Neural progenitor cell (in vitro differentiated cells): ENCODE measurements at regions not wholly inside any gene's neighbourhood (a gene's known extent, or its start where the extent isn't known, plus 50 kb on each side); places are given as distances from the start of the nearest gene placed in this dataset.

Source experiments
- DNase-seq: peaks from one replicate; pipeline ENCODE4 v3.0.0-alpha.2; 2016; ENCODE audit warnings: low spot score
- H2AFZ ChIP-seq: fragments of 200-600 bp; sonication (generic); replicated peaks from 2 replicates; pipeline ENCODE4 v1.6.1; 2016; ENCODE audit warnings: antibody characterized with exemption
- H3F3A ChIP-seq: fragments of 200-600 bp; sonication (generic); 2 replicates; pipeline ENCODE4 v1.6.1; 2016; ENCODE audit warnings: antibody characterized with exemption, low read depth
- H3K27ac ChIP-seq: fragments of 200-600 bp; sonication (generic); 2 replicates; pipeline ENCODE4 v1.5.1; 2016; ENCODE audit warnings: mild to moderate bottlenecking
- H3K27me3 ChIP-seq: fragments of 200-600 bp; sonication (generic); 2 replicates; pipeline ENCODE4 v1.6.1; 2016; ENCODE audit warnings: mild to moderate bottlenecking, moderate library complexity
- H3K36me3 ChIP-seq: fragments of 200-600 bp; sonication (generic); 2 replicates; pipeline ENCODE4 v1.5.1; 2016
- H3K4me1 ChIP-seq: fragments of 200-600 bp; sonication (generic); 2 replicates; pipeline ENCODE4 v1.6.1; 2016; ENCODE audit warnings: mixed run types
- H3K4me2 ChIP-seq: fragments of 200-600 bp; sonication (generic); 2 replicates; pipeline ENCODE4 v1.6.1; 2016
- H3K4me3 ChIP-seq: fragments of 200-600 bp; sonication (generic); 2 replicates; pipeline ENCODE4 v1.5.1; 2016
- H3K79me2 ChIP-seq: fragments of 200-600 bp; sonication (generic); 2 replicates; pipeline ENCODE4 v1.6.1; 2016; ENCODE audit warnings: low read depth
- H3K9ac ChIP-seq: fragments of 200-600 bp; sonication (generic); 2 replicates; pipeline ENCODE4 v1.6.1; 2016
- H3K9me3 ChIP-seq: fragments of 200-600 bp; sonication (generic); 2 replicates; pipeline ENCODE4 v1.5.1; 2016; ENCODE audit warnings: low read depth
- H4K20me1 ChIP-seq: fragments of 200-600 bp; sonication (generic); 2 replicates; pipeline ENCODE4 v1.6.1; 2016; ENCODE audit warnings: low read depth
- H3K27ac Mint-ChIP-seq: 3 replicates; pipeline ENCODE4 v1.8.0; 2021; ENCODE audit warnings: mixed read lengths
- H3K27me3 Mint-ChIP-seq: 2 replicates; pipeline ENCODE4 v1.8.0; 2022; ENCODE audit warnings: low read depth, mild to moderate bottlenecking, inconsistent platforms, moderate library complexity, mixed read lengths; ENCODE audit not compliant: insufficient read depth
- H3K36me3 Mint-ChIP-seq: 3 replicates; pipeline ENCODE4 v1.8.0; 2021; ENCODE audit warnings: mixed read lengths
- H3K4me1 Mint-ChIP-seq: 3 replicates; pipeline ENCODE4 v1.8.0; 2021; ENCODE audit warnings: mixed read lengths
- H3K4me3 Mint-ChIP-seq: 3 replicates; pipeline ENCODE4 v1.8.0; 2021; ENCODE audit warnings: mild to moderate bottlenecking, moderate library complexity, mixed read lengths
- H3K9me3 Mint-ChIP-seq: 3 replicates; pipeline ENCODE4 v1.8.0; 2020; ENCODE audit warnings: mixed read lengths
- EZH2 ChIP-seq: fragments of 200-600 bp; sonication (generic); IDR thresholded peaks from 2 replicates; pipeline ENCODE4 v1.6.1; 2017; ENCODE audit warnings: antibody characterized with exemption, mild to moderate bottlenecking, moderate library complexity
- EZH2phosphoT487 ChIP-seq: fragments of 200-600 bp; sonication (generic); IDR thresholded peaks from 2 replicates; pipeline ENCODE4 v1.6.1; 2017; ENCODE audit warnings: antibody characterized with exemption
- TF ChIP-seq, protein P1 (sequence below): fragments of 200-600 bp; sonication (generic); IDR thresholded peaks from 2 replicates; pipeline ENCODE4 v1.5.1; 2017; ENCODE audit warnings: antibody characterized with exemption, mild to moderate bottlenecking

GRCh38 chr9:90464978-90465377, 177.6 kb downstream of the DIRAS2 start:
- Histone ChIP-seq H3K4me2 (no peak overlapping the region), H3K4me3 (no peak overlapping the region), H3K27ac (no peak overlapping the region), H3K4me1 (peaks cover 16% of the 10 kb centered on the region), H3K36me3 (no peaks in the 10 kb centered on the region), H3K79me2 (no peaks in the 10 kb centered on the region), H3K9ac (no peak overlapping the region), H3K9me3 (no peaks in the 10 kb centered on the region), H3F3A (no peaks in the 10 kb centered on the region), H2AFZ (no peak overlapping the region), H4K20me1 (no peaks in the 10 kb centered on the region), H3K27me3 (no peaks in the 10 kb centered on the region)
- no peaks in the 10 kb centered on the region for H3K36me3 Mint-ChIP-seq
- TF ChIP-seq EZH2 = no peak
- TF ChIP-seq, protein P1, sequence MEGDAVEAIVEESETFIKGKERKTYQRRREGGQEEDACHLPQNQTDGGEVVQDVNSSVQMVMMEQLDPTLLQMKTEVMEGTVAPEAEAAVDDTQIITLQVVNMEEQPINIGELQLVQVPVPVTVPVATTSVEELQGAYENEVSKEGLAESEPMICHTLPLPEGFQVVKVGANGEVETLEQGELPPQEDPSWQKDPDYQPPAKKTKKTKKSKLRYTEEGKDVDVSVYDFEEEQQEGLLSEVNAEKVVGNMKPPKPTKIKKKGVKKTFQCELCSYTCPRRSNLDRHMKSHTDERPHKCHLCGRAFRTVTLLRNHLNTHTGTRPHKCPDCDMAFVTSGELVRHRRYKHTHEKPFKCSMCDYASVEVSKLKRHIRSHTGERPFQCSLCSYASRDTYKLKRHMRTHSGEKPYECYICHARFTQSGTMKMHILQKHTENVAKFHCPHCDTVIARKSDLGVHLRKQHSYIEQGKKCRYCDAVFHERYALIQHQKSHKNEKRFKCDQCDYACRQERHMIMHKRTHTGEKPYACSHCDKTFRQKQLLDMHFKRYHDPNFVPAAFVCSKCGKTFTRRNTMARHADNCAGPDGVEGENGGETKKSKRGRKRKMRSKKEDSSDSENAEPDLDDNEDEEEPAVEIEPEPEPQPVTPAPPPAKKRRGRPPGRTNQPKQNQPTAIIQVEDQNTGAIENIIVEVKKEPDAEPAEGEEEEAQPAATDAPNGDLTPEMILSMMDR = no peak
- no peak for TF ChIP-seq EZH2phosphoT487
- no peaks in the 10 kb centered on the region for H3K9me3 Mint-ChIP-seq
- no peak overlapping the region for H3K4me3 Mint-ChIP-seq
- DNase-seq = no peak
- no peak overlapping the region for H3K27ac Mint-ChIP-seq
- peaks cover 2% of the 10 kb centered on the region for H3K27me3 Mint-ChIP-seq
- H3K4me1 Mint-ChIP-seq = peaks cover 8% of the 10 kb centered on the region

- TF ChIP-seq EZH2 (no peak), EZH2phosphoT487 (no peak)
- TF ChIP-seq, protein P1 = no peak
- H3F3A ChIP-seq = no peaks in the 10 kb centered on the region
- H4K20me1 ChIP-seq = no peaks in the 10 kb centered on the region
- H3K4me2 ChIP-seq = no peak overlapping the region
- no peak for DNase-seq
- no peak overlapping the region for H3K27ac ChIP-seq
- no peaks in the 10 kb centered on the region for H3K36me3 ChIP-seq
- H3K9ac ChIP-seq = no peak overlapping the region
- no peak overlapping the region for H3K4me3 ChIP-seq
- no peaks in the 10 kb centered on the region for H3K36me3 Mint-ChIP-seq
- H2AFZ ChIP-seq = no peak overlapping the region
- H3K4me3 Mint-ChIP-seq = no peak overlapping the region
- no peak overlapping the region for H3K27ac Mint-ChIP-seq
- no peaks in the 10 kb centered on the region for H3K79me2 ChIP-seq
- peaks cover 2% of the 10 kb centered on the region for H3K27me3 Mint-ChIP-seq
- no peaks in the 10 kb centered on the region for H3K27me3 ChIP-seq
- H3K4me1 Mint-ChIP-seq = peaks cover 10% of the 10 kb centered on the region
- H3K9me3 Mint-ChIP-seq = peaks cover 2% of the 10 kb centered on the region
- H3K9me3 ChIP-seq = no peaks in the 10 kb centered on the region
- H3K4me1 ChIP-seq = peaks cover 7% of the 10 kb centered on the region
Measured at GRCh38 chr9:90466441-90466840, 176.2 kb downstream of the DIRAS2 start.

DNA sequence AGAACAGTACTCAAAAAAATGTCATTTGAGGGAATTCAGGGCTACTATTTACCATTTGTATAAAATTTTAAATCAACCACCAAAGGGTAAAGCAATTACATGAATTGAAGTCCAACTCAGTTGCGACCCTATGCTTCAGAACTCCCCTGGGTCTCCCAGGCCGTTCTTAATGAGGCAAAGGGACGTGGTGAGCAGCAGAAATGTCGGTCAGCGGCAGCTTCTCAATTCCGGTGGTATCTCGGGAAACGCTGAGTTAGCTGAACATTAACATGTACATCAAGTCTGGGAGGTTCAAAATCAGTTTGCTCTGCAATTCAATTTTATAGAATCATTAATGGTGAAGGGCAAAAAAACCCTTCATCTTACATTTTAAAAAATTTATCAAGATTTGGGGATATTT, 173.2 kb downstream of the DIRAS2 start:
- Histone ChIP-seq H3K4me2 (no peak overlapping the region), H3K79me2 (no peaks in the 10 kb centered on the region), H3K9me3 (no peaks in the 10 kb centered on the region), H3K4me1 (peaks cover 7% of the 10 kb centered on the region), H4K20me1 (no peaks in the 10 kb centered on the region), H3K27ac (no peak overlapping the region), H3K36me3 (no peaks in the 10 kb centered on the region), H3K9ac (no peak overlapping the region), H3F3A (no peaks in the 10 kb centered on the region), H3K27me3 (no peaks in the 10 kb centered on the region), H2AFZ (no peak overlapping the region), H3K4me3 (no peak overlapping the region)
- DNase-seq = no peak
- Mint-ChIP-seq H3K4me3 (no peak overlapping the region), H3K27me3 (no peaks in the 10 kb centered on the region), H3K36me3 (no peaks in the 10 kb centered on the region), H3K4me1 (peaks cover 10% of the 10 kb centered on the region), H3K9me3 (peaks cover 2% of the 10 kb centered on the region), H3K27ac (no peak overlapping the region)
- TF ChIP-seq EZH2 (no peak), EZH2phosphoT487 (no peak)
- TF ChIP-seq, protein P1 = no peak
